ENCODE measurements at regions not wholly inside any gene's neighbourhood (a gene's known extent, or its start where the extent isn't known, plus 50 kb on each side); places are given as distances from the start of the nearest gene placed in this dataset.
A peak's percentile ranks its signal among the peaks of the same experiment; 100 is the strongest.

DNA sequence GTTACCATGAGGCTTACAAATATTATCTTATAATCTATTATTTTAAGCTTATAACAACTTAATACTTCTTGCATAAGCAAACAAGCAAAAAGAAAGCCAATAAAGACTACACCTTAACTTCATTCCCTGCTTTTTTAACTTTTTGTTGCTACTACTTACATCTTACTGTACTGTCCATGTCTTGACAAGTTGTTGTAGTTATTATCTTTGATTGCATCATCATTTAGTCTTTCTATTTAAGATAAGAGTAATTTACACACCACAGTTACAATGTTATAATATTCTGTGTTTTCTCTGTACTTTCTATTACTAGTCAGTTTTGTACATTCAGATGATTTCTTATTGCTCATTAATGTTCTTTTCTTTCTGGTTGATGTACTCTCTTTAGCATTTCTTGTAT is 346.6 kb downstream of the SMARCA1 start:
- no peak for DNase-seq (ENCODE audit: low read depth)

DNA sequence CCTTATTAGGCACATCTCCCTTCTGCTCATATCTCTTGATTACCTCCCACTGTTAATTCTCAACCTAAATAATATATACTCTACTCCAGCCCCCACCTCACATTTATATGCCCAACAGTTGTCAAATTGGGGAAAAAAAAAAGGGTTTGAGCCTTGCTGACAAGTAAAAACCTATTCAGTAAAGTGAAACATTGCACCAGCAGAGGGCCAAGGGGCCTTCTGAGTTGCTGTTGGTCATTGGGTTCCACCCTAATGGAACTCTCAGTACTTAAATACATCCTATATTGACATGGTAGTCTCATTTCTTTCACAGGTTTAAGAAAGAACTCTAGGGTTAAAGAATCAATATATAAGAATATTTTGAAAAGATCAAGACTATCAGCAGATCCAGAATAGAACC is 362.2 kb downstream of the SMARCA1 start:
- no peak for DNase-seq (ENCODE audit: low read depth)

DNA sequence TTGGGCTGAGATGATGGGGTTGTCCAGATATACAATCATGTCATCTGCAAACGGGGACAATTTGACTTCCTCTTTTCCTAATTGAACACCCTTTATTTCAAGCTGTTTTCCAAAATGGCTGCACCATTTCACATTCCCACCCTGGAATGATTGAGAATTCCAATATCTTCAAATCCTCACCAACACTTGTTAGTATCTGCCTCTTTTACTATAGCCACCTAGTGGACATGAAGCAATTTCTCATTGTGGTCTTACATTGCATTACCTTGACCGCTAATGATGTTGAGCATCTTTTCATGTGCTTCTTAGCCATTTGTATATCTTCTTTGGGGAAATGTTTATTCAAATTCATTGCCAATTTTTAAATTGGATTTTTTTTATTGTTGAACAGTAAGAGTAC is 364.8 kb downstream of the SMARCA1 start:
- no peak for DNase-seq (ENCODE audit: low read depth)

DNA sequence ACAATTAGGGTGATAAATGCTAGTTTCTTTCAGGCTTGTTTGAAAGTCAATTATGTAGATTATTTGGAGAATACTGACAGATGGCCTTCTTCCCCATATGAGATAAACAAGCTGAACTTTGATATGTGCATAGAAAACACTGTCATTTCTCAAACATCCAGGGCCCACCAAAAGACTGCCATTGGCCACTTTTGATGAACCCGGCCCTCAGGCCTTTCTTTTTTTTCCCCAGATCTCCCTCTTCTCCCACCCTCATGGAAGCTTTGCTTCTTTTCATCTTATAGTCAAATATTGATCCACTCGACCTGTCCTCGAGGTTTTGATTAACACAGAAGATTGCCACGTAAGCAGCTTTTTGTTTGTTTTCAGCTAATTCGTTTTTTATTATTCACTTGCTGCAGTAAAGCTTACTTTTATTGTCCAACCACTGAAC is 377.4 kb downstream of the SMARCA1 start:
- no peak for DNase-seq (ENCODE audit: low read depth)

DNA sequence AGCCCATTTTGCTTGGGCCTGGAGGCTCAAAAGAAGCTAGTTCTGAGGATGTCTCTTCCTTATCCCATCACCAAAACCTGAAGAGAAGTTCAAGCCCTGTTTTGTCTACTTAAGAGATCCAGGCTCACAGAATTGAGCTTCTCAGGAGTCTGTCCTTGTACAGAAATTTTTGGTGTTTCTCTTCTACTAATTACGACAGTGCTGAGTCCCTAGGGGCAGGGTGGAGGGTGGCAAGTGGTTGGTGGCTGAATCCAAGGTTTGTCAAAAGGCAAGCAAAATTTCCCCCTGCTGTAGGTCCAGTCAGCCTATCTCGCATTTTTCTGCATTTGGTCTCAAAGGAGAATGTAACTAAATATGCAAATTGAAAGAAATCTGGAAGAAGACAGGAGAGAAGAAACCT is 377.9 kb downstream of the SMARCA1 start:
- DNase-seq (ENCODE audit: low read depth), result no peak

DNA sequence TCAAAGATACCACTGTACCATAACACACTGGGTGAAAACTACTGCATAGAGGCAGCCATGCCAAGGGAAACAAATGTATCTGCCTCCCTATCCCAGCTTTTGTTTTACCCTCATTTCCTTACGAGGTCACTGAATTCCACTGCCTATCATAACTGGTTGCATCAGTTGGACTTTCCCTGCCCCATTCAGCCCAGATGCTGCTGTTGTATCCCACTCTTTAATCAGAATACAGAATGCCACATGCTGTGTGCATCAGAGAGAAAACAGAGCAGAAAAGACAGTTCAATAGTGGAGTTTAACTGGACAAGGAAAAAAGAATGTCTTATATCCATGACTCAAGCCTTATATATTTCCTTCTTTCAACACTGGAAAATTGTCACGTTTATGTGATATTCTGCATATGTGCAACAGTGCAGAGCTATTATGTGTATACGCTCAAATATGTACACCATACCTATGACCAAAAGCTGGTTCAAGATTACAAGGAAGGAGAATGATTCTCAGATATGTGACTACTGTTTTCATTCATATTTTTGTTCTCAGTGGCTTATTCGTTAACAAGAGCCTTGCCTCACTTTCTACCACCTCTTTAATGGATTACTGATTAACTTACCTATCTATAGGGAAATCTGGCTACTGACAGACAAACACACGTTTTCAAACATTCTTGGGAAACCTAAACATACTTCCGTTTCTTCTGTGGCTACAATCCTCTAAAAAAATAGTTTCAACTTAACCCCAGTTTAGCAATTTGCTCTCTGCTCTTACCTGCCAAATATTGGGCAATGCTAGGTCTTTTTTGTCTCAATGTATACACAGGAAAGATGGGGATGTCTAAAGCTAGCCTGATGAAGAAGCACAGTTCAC is 378.9 kb downstream of the SMARCA1 start:
- DNase-seq (ENCODE audit: low read depth), result no peak

DNA sequence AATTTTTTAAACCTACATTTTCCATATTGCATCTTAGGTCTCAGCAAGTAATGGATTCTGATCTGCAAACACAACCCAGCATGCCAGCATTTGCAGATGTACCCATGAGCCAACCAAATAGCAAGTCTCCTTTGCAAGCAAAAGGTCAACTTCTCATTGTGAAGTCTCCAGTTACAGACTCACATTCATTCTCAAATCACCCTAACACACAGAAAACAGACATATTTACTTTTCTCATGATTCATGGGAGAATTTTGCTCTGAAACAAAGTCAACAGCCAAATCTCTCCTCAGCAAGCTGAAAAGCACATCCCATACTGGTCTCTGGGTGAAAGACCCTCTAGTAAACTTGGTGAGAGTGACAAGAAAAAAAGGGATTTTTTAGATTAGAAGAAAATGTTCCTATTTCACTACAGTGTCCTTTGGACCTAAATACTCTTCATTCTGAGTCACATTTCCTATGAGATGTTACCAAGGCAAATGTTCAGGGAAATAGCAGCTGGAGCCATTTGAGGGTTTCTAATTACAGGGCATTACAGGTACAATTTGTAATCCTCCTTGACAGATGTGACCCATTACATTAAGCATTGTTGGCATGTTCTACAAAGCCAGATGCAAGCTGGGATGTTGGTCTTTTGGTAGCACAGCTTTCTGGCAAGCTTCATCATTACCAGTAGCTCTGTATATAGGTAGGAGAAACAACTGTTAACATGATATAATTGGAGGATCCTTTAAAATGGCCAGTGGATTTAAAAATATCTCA is 383.3 kb downstream of the SMARCA1 start:
- DNase-seq (ENCODE audit: low read depth), result no peak

DNA sequence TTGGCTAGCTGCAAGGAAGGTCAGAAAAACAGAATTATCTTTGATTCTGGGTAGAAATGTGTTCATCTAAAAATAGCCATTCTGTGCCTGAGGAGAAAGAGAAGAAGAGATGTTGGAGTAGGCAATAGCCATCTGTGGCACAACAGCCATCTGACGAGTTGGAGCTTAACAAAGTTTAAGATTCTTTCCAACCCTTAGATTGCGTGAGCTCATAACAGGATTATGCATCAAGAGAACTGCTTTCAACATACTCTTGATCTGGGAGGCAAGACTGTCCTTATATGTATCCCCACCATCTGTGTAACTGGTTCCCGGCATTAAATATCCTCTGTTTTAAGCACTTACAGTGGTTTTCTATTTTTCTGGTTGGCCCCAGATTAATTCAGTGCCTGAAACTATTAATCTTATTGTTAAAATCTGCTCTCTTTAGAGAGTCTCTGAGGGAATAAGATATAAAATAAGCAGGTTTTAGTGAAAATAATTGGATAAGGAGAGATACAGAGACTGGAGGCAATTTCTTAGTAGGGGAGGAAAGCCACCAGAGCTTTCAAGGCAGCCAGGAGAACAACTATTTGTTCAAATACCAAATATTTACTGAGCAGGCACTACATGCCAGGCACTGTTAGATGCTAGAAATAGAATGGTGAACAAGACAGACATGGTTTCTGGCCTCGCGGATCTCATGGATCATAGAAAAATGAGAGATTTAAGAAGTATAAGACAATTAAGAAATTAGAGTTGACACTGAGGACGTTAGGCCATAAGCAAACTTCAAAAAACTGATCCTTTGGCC is 398.0 kb downstream of the SMARCA1 start:
- DNase-seq (ENCODE audit: low read depth), result no peak

DNA sequence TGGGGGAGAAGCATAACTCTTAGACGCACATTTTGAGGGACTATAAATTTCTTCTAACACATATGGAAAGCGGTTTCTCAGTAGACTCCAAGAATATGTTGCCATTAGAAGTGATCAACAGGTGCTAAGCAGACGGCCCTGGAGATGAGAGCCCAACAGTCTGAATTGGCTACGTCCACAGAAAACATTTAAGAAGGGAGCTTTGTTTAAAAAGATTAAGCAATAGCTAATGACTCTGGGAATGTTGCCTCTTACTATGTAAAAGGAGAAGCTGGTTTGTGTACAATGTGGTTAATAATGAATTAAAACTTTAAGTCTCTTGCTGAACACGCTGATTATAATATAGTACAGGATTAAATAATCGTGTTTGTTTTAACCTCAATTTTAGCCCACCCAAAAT is 399.5 kb downstream of the SMARCA1 start:
- DNase-seq (ENCODE audit: low read depth), result no peak

DNA sequence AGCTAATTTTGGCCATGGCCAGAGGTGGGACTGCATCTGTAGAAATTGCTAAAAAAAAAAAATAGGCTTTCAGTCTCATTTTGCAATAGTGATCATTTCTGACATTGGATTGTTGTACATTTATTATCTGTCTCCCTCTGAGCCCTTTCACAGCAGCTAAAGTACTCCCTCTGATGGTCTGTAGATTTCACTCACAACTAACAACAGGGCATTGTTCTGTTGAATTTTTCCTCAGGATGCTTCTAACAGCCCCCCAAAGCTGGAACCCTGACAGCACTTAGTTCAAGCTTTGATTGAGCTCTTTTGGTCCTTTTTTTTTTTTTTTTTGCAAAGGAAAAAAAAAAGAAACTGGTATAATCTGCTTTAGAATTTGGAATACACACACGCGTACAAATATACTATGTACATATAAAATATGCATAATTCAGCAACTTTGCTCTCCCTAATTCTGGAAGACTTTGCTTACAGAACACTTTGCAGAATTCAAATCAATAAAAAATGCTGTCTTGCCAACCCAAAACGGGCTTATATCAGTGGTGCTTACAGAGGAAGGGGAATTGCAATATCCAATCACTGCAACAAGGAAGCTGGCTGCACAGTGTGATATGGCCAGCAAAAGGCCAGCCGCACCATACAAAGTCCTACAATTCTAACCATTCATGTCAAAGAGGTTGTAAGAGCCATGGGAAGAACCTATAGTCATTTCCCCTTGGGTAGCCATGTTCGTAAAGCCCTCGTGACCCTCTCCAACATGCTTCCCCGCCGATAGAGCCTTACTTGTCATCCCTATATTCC is 406.4 kb downstream of the SMARCA1 start:
- DNase-seq (ENCODE audit: low read depth), result no peak

DNA sequence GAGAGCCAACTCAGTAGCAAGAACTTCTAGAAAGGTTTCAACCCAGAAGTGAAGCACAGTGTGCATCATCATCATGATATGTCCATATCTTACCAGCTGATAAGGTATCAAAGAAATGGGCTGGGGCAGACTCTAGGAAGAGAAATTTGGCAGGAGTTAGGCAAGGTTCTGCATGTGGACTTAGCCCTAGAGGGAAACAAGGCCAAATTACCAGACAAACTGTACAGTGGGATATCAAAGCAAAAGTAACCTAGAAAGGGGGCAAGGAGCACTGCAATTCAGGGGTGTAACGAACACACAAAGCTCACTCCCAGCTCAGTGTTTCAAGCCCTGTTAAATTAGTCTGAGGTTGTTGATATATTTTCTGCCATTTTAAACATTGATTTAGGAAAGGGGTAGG is 407.4 kb downstream of the SMARCA1 start:
- no peak for DNase-seq (ENCODE audit: low read depth)

DNA sequence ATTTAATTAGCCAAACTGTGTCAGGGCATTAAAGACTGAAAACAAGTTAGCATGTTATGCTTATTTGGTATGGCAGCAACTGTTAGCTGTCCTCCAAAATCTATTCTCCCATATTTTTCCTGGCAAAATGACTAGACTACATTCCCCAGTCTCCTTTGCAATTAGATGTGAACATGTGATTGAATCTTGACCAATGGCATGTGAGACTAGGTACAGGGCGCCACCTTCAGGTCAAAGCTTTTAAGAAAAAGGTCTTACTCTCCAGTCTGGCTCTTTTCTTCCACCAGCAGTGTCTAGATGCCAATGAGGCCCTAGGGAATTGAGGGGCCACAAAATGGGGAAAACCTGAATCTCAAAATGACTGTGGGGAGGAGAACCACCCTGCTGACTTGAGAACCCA is 408.2 kb downstream of the SMARCA1 start:
- peak; percentile 1 for DNase-seq (ENCODE audit: low read depth)

DNA sequence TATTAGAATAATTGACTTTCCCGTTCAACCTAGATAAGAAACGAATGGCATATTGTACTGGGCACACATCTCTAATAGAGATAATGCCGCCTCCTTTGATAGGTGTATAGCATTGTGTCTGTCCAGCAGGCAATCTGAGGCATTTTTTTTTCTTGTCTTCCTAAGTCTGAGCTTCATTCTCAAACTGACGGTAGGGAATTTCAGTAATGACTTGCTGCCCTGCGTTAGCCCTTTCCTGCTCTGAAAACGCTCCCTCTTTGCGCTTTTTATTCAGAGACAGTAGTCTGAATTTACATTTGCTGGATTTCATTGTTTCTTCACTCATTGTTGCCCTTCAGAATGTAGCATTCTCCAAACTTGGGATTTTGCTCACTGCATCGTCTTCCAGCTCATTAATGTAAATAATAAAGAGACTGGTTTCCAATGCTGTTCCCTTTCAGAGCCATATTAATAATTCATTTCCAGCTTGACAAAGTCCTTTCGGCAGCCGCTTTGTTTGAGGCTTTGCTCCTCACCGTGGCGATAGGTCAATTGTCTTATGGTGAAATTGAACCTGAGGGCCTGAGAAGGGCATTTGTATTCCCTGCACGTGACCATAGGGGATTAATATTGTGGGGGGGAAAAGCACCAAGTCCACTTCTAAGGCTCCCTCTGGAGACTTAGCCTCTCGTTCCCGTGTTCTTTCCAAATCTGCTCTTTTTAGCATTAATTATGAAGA is 412.1 kb downstream of the SMARCA1 start:
- no peak for DNase-seq (ENCODE audit: low read depth)

DNA sequence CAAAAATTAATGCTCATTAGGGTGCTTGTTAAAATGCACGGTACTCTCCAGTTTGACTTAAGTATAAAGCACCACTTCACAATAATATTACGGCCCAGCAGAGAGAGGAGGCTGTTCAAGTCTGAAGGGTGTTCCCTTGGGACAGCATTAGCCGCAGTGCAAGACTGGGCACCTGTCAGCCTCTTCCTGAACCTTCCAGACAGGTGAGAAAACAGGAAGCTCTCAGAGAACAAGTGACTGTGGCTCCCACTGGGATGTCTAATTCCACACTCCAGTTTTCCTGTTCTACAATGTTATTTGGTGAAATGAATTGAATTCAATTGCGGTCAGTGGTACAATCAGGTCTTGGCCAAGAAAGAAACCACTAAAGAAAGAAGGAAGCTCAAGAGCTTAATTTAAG is 414.4 kb downstream of the SMARCA1 start:
- no peak for DNase-seq (ENCODE audit: low read depth)

DNA sequence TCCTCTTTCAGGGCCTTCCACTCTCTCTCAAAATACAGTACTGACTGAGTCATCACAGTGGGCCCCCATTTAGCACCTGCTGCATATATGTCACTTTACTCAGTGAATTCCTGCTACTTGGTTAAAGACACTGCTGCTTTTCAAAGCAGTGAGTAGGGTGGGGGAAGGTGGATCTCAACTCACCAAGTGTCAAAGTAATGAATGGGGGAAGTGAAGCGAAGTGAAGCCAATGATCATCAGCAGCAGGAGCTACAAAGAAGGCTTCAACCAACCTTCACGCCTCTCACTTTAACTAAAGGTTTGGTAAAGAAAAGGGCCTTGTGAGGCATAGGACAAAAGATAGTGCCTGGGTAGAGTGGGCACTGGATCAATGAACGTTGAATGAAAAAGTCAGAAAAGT is 424.1 kb downstream of the SMARCA1 start:
- DNase-seq (ENCODE audit: low read depth), result no peak

DNA sequence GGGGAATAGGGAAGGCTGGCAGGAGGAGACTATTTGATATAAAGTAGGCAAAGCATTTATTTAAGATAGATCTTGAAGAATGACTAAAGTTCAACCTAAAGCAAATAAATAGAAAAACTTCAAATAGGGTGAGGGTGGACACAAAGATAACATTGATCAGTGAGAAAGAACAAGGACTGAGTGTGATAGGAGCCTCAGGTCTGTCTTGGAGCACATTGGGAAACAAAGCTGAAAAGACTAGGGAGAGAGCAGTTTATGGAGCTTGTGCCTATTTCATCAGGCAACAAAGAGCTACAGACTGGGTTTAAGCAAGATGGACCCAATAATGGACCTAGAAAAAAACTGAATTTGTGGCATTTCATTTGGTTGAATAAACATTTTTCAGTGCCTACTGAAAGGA is 425.6 kb downstream of the SMARCA1 start:
- no peak for DNase-seq (ENCODE audit: low read depth)

DNA sequence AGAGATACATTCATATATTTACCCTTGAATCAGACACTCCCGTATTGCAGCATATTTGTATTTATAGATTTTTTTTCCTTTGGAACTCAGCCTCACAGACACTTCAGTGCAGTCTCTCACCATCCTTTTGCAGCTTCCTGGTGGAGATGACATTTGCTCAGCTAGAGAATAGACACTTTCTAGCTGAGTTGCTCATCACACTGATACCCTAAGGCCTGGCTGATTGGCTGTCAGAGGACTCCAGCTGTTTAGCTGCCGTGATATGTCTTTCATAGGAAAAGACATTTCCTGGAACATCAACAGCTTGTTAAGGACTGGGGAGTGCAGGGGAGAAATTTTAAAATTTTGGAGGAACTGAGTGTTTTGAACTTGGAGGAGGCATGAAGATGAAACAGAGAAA is 429.6 kb downstream of the SMARCA1 start:
- DNase-seq (ENCODE audit: low read depth), result no peak

DNA sequence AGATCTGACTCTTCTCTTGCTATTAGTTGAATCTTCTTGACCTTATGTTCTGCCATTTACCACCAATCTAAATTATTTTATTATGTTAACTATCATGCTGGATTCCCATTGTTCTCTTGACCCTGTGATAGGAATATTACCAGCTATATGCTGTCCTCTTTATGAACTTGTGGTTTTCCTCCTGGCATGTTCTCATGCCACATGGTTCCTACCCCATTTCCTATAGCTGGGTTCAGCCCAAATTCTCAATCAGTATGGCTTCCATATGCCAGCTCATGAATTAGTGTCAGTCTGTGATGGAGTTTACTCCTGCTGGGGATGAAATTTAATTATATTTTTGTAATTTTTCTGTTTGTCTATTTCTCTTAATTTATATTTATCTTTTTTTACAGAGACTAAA is 430.5 kb downstream of the SMARCA1 start:
- DNase-seq (ENCODE audit: low read depth), result no peak

DNA sequence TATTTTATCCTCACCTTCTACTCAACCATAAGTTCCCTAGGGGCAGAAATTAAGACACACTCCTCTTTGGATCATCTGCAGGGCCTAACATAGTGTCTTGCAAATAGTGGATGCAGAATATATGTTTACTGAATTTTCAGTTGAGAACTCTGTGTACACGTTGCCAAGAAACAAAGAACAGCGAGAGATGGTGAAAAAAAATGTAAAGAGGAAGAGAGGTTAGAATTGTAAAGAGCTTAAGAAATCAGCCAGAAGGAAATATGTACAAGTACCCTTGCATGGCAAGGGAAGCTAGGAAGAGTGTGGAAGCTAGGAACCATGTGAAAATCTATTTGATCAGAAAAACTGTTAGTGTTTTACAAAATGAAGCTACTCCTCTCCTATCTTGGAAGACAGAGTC is 431.0 kb downstream of the SMARCA1 start:
- DNase-seq (ENCODE audit: low read depth), result no peak

DNA sequence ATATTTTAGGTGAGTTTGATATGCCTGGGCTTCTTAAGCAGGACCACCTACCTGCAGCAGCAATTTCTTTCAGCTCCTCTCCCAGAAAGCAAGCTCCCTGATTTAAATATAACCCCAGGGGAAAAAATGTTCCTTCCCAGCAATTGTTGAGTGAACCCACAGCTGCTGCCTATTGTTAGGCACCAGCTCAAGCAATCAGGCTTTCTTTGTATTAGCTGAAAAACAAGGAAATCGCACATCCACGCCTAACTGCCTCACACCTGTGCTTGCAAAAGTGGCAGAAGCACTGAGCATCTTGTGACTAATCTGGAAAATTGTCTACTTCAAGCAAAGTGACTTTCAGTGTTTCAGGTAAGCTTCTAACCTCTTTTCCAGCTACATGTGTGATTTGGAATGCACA is 432.2 kb downstream of the SMARCA1 start:
- DNase-seq (ENCODE audit: low read depth), result no peak

DNA sequence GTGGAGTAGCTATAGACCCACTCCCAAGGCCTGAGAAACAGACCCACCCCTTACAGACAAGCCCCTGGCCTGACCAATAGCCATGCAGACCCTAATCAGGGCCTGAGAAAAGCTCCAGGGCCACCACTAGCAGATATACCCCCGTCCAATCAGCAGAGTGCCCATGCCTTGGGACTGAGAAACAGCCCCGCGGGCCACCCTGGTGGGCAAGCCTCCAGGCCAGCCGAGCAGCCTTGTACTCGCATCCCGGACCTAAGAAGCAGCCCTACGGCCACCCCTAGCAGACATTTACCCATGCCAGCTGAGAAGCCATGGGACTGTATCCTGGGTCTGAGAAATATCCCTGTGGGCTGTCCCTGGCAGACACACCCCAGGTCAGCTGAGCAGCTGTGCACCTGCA is 436.5 kb downstream of the SMARCA1 start:
- DNase-seq (ENCODE audit: low read depth), result no peak
